ENCODE measurements at regions not wholly inside any gene's neighbourhood (a gene's known extent, or its start where the extent isn't known, plus 50 kb on each side); places are given as distances from the start of the nearest gene placed in this dataset.

- Histone ChIP-seq H3K4me3 (ENCODE audit: low read length in 3 of 3) (no peak overlapping the region), H3K36me3 (ENCODE audit: control insufficient read depth in 2 of 3, insufficient read depth in 3 of 3, low read length in 3 of 3) (no peaks in the 10 kb centered on the region), H3K27ac (ENCODE audit: low read depth in 2 of 2, low read length in 2 of 2) (no peak overlapping the region), H3K9ac (ENCODE audit: low read length in 3 of 3) (no peak overlapping the region), H3K9me3 (ENCODE audit: control insufficient read depth in 2 of 3, insufficient read depth in 1 of 3, low read length in 3 of 3) (no peaks in the 10 kb centered on the region), H3K4me1 (ENCODE audit: control insufficient read depth in 2 of 3, insufficient read depth in 2 of 3, low read depth in 1 of 3, low read length in 3 of 3) (no peaks in the 10 kb centered on the region), H3K27me3 (ENCODE audit: control insufficient read depth, insufficient read depth, low read length) (no peaks in the 10 kb centered on the region)
- intact Hi-C loops (cut with DNase I): no loop called here
- no peak for TF ChIP-seq CTCF (IDR thresholded peaks at IDR 0.05; ENCODE audit: borderline replicate concordance, extremely low read depth, insufficient read depth)
- FAIRE-seq (no peak), DNase-seq (peak in 1 of 5 donors; percentile 40)
Observed at GRCh38 chr4:35182451-35182850, 1061.9 kb downstream of the ARAP2 start.

GRCh38 chr4:35189988-35190613 is 1054.2 kb downstream of the ARAP2 start:
- intact Hi-C loops (cut with DNase I): no loop called here

GRCh38 chr4:35201403-35201802 is 1042.9 kb downstream of the ARAP2 start:
- intact Hi-C loops (cut with DNase I): no loop called here
- Histone ChIP-seq H3K4me1 (ENCODE audit: control insufficient read depth in 2 of 3, insufficient read depth in 2 of 3, low read depth in 1 of 3, low read length in 3 of 3) (no peaks in the 10 kb centered on the region), H3K36me3 (ENCODE audit: control insufficient read depth in 2 of 3, insufficient read depth in 3 of 3, low read length in 3 of 3) (no peaks in the 10 kb centered on the region), H3K27ac (ENCODE audit: low read depth in 2 of 2, low read length in 2 of 2) (no peak overlapping the region), H3K27me3 (ENCODE audit: control insufficient read depth, insufficient read depth, low read length) (no peaks in the 10 kb centered on the region), H3K4me3 (ENCODE audit: low read length in 3 of 3) (no peak overlapping the region), H3K9ac (ENCODE audit: low read length in 3 of 3) (no peak overlapping the region), H3K9me3 (ENCODE audit: control insufficient read depth in 2 of 3, insufficient read depth in 1 of 3, low read length in 3 of 3) (peaks cover 0 to 3% (median 3%) of the 10 kb centered on the region in 3 donors)
- no peak for FAIRE-seq
- no peak for TF ChIP-seq CTCF (IDR thresholded peaks at IDR 0.05; ENCODE audit: borderline replicate concordance, extremely low read depth, insufficient read depth)
- no peak for DNase-seq

More at GRCh38 chr4:35189988-35190613, 1054.2 kb downstream of the ARAP2 start:
- no peaks in the 10 kb centered on the region for H3K9me3 ChIP-seq (ENCODE audit: control insufficient read depth in 2 of 3, insufficient read depth in 1 of 3, low read length in 3 of 3)
- no peaks in the 10 kb centered on the region for H3K27me3 ChIP-seq (ENCODE audit: control insufficient read depth, insufficient read depth, low read length)
- TF ChIP-seq CTCF (IDR thresholded peaks at IDR 0.05; ENCODE audit: borderline replicate concordance, extremely low read depth, insufficient read depth): no peak
- FAIRE-seq: no peak
- no peak overlapping the region for H3K9ac ChIP-seq (ENCODE audit: low read length in 3 of 3)
- no peaks in the 10 kb centered on the region for H3K36me3 ChIP-seq (ENCODE audit: control insufficient read depth in 2 of 3, insufficient read depth in 3 of 3, low read length in 3 of 3)
- no peak overlapping the region for H3K4me3 ChIP-seq (ENCODE audit: low read length in 3 of 3)
- no peak for DNase-seq
- H3K27ac ChIP-seq (ENCODE audit: low read depth in 2 of 2, low read length in 2 of 2): no peak overlapping the region
- H3K4me1 ChIP-seq (ENCODE audit: control insufficient read depth in 2 of 3, insufficient read depth in 2 of 3, low read depth in 1 of 3, low read length in 3 of 3): no peaks in the 10 kb centered on the region

GRCh38 chr4:35216636-35217035 is 1027.7 kb downstream of the ARAP2 start:
- Histone ChIP-seq H3K4me3 (ENCODE audit: low read length in 3 of 3) (no peak overlapping the region), H3K9me3 (ENCODE audit: control insufficient read depth in 2 of 3, insufficient read depth in 1 of 3, low read length in 3 of 3) (no peaks in the 10 kb centered on the region), H3K27ac (ENCODE audit: low read depth in 2 of 2, low read length in 2 of 2) (no peak overlapping the region), H3K27me3 (ENCODE audit: control insufficient read depth, insufficient read depth, low read length) (no peaks in the 10 kb centered on the region), H3K36me3 (ENCODE audit: control insufficient read depth in 2 of 3, insufficient read depth in 3 of 3, low read length in 3 of 3) (no peaks in the 10 kb centered on the region), H3K9ac (ENCODE audit: low read length in 3 of 3) (no peak overlapping the region), H3K4me1 (ENCODE audit: control insufficient read depth in 2 of 3, insufficient read depth in 2 of 3, low read depth in 1 of 3, low read length in 3 of 3) (no peaks in the 10 kb centered on the region)
- TF ChIP-seq CTCF (IDR thresholded peaks at IDR 0.05; ENCODE audit: borderline replicate concordance, extremely low read depth, insufficient read depth): no peak
- FAIRE-seq: no peak
- DNase-seq: no peak
- intact Hi-C loops (cut with DNase I): no loop called here

All from kidney (tissue), 13 donors.